ENCODE measurements at regions not wholly inside any gene's neighbourhood (a gene's known extent, or its start where the extent isn't known, plus 50 kb on each side); places are given as distances from the start of the nearest gene placed in this dataset.

DNA sequence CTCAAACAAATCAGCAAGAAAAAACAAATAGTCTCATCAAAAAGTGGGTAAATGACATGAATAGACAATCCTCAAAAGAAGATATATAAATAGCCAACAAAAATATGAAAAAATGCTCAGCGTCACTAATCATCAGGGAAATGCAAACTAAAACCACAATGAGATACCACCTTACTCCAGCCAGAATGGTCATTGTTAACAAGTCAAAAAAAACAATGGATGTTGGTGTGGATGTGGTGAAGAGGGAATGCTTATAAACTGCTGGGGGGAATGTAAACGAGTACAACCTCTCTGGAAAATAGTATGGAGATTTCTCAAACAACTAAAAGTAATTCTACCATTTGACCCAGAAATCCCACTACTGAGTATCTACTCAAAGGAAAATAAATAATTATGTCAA lies 239.2 kb upstream of the RFC3 start:
- DNase-seq (no peak), ATAC-seq (no peak)
- intact Hi-C loops (cut with micrococcal nuclease), result no loop called here

- DNase-seq (no peak), ATAC-seq (no peak)
- intact Hi-C loops (cut with micrococcal nuclease), result no loop called here
Observed at GRCh38 chr13:33582121-33582520, 235.8 kb upstream of the RFC3 start.

DNA sequence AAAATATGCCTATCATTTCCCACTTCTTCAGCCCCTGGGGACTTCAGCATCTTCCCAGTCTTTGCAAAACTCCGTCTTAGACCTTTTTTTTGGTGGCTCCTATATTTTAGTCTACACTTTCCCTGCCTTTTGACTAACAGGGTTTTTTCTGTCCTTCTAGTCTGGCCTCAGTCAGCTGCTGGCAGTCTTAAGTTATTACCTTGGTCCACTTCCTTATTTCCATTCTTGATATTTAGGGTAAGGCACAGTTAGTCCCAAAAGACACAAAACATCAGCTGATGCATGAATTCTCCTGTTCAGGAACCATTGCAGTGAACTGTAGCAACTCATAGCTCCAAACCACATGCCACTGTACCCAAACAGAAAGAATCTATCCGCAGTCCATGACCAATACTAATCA lies 234.6 kb upstream of the RFC3 start:
- intact Hi-C loops (cut with micrococcal nuclease), result no loop called here
- no peak for ATAC-seq
- no peak for DNase-seq

GRCh38 chr13:33590936-33591335 lies 227.0 kb upstream of the RFC3 start:
- intact Hi-C loops (cut with micrococcal nuclease), result no loop called here
- ATAC-seq (no peak), DNase-seq (no peak)

DNA sequence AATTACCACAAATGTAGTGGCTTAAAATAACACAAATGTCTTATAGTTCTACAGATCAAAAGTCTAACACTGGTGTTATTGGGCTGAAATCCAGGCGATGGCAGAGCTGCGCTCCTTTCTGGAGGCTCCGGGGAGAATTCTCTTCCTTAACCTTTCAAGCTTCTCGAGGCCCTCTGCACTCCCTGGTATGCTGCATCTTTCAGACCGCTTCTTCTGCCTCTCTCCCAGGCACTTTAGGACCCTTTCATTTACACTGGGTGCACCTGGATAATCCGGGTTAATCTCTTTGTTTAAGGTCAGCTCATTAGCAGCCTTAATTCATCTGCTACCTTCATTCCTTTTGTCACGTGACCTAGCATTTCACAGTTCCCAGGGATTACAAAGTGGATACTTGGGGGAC lies 211.3 kb upstream of the RFC3 start:
- DNase-seq, result no peak
- intact Hi-C loops (cut with micrococcal nuclease), result no loop called here

DNA sequence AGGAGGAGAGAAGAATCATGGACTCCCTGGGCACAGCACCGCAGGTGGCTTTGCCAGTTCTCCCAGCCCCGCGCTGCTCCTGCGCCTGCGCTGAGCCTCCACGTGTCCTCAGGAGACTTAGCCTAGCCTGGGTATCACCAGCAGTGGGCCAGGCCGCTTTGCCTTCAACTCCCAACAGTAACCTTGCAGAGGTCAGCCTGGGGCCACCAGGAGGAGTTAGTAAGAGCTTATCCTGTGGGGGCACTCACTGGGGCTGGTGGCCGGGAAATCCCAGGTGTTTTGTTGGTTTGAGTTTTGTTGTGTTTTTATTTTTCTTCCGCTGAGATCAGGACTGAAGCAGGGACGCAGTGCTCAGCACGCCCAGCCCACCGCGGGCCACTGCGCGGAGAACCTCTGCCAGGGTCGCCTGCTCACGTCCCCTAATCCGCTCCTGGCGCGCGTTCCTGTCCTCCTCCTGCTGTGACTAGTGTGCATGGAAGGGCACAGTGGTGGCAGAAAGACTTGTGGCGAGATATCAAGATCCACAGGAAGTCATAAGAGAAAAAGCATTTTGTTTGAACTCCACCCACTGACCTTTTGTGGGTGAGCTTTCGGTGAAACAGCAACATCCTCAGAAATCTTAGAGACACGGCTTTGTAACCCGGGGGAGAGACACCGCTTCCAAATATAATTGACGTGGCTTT lies 207.4 kb upstream of the RFC3 start:
- intact Hi-C loops (cut with micrococcal nuclease), result no loop called here

More for the DNA sequence above, 211.3 kb upstream of the RFC3 start:
- ATAC-seq, result no peak

GRCh38 chr13:33611121-33611805 lies 206.7 kb upstream of the RFC3 start:
- intact Hi-C loops (cut with micrococcal nuclease), result no loop called here
- DNase-seq, result peak; percentile 85
- peak; percentile 90 for ATAC-seq

More for the DNA sequence above, 207.4 kb upstream of the RFC3 start:
- peak; percentile 84 for DNase-seq
- ATAC-seq, result peak; percentile 83

GRCh38 chr13:33612641-33613638 lies 205.0 kb upstream of the RFC3 start:
- intact Hi-C loops (cut with micrococcal nuclease), result no loop called here
- DNase-seq (no peak), ATAC-seq (no peak)

DNA sequence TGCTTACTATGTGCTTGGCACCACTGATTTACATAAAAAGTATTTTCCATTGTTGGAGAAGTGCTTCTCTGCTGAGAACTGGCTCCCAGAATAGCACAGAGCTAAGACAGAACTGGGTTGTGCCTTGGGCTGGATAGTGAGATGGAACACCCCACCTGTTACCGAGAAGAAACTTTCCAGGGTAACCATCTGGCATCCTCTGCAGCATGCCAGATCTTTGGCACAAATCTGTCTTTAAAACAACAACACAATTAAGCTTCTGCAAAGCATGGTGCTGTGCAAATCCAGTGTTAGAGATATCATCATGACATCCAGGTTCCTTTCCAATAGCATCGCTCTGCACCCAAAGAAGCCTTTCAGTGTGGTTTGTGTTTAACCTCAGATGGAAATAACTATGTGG lies 202.5 kb upstream of the RFC3 start:
- ATAC-seq (peak; percentile 12), DNase-seq (no peak)
- intact Hi-C loops (cut with micrococcal nuclease), result no loop called here

DNA sequence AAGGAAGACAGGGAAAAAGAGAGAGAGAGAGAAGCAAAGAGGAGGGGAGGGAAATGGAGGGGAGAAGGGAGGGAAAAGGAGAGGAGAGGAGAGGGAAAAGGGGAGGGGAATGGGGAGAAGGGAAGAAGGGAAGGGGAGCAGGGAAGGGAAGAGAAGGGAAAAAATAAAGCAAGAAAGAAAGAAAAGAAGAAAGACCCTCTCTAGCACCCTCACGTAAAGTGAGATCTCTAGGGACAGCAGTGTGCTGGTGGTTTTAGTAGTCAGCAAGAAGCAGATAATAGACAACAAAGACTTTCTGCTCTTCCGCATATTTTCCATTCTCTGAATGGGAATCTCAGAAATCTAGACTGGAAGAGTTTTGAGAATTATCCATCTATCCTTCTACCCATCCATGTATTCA lies 201.8 kb upstream of the RFC3 start:
- intact Hi-C loops (cut with micrococcal nuclease), result no loop called here
- ATAC-seq (no peak), DNase-seq (no peak)

DNA sequence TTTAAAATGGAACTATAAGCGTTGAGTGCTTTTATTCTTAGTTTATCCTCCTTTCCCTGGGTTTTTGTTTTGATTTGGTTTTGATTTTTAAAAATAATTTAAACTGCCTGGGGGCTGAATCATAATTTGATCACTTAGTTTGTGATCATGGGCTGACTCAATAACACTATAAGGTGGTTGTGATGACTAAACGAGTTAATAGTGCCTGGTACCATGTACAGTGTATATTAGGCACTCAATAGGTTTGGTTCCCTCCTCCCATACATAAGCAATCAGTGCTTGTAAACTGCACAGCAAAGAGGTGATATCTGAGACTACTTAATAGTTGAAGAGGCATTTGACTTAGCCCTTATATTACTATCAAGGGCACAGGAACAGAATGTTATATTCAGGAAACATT lies 200.9 kb upstream of the RFC3 start:
- ATAC-seq (no peak), DNase-seq (no peak)
- intact Hi-C loops (cut with micrococcal nuclease), result no loop called here

GRCh38 chr13:33624253-33624652 lies 193.7 kb upstream of the RFC3 start:
- intact Hi-C loops (cut with micrococcal nuclease), result no loop called here
- DNase-seq (no peak), ATAC-seq (no peak)

GRCh38 chr13:33624740-33625139 lies 193.2 kb upstream of the RFC3 start:
- DNase-seq, result no peak
- intact Hi-C loops (cut with micrococcal nuclease), result no loop called here
- ATAC-seq, result no peak

GRCh38 chr13:33626407-33626806 lies 191.5 kb upstream of the RFC3 start:
- intact Hi-C loops (cut with micrococcal nuclease), result no loop called here
- ATAC-seq, result no peak
- DNase-seq, result no peak

DNA sequence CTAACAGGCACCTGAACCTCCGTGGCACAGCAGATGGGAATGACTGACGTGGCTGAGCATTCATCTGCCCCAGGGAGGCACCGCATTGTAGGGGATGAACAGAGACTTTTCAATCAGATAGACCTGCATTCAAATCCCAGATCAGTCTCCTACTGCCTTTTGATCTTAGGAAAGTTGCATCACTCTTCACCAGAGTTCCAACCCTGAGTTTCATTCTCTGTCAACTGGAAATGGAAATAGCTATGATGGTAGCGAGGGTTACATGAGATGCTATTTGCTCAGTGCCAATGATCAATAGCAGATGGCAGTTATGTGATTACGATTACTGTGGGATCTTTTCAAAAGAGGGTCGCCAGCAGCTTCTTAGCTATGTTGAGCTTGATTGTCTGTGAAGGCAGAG lies 189.3 kb upstream of the RFC3 start:
- intact Hi-C loops (cut with micrococcal nuclease), result no loop called here
- no peak for DNase-seq
- ATAC-seq, result no peak

- DNase-seq, result no peak
- intact Hi-C loops (cut with micrococcal nuclease), result no loop called here
- no peak for ATAC-seq
Observed at GRCh38 chr13:33629605-33630360, 188.2 kb upstream of the RFC3 start.

DNA sequence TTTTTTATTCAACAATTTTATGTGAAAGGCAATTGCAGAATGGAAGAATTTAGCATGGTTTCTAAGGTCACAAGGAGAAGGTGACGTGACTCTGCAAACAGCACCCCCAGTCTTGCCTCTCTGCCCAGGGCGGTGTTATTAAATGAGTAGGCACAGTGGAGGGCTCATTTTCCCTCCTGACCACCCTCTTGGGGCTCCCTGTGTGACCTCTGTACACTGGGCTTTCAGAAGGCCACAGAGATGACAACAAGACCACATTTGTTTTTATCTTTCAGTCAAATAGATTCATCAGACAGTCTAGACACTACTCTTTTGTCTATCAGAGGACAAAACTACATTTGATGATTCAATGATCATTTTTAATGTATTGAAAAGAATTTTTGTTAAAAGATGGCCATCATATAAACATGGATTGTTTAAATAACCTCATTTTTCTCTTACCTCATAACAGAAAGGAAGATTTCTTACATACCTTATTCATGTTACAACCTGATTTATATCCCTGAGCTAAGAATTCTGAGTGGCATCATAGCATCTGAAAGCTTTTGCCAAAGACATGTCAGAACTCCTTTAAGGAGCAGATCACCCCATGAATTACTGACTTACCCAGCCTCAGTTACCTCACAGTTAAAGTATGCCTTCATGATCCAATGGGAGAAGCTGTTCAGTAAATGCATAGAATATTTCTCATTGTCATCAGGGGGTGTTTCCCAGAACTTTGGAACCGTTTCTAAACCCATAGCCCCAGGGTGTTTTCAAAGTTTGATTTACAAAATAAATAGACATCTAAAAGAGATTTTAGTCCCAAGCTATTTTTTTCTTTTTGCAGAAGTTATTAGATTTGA lies 184.0 kb upstream of the RFC3 start:
- DNase-seq, result no peak
- intact Hi-C loops (cut with micrococcal nuclease), result no loop called here
- no peak for ATAC-seq

DNA sequence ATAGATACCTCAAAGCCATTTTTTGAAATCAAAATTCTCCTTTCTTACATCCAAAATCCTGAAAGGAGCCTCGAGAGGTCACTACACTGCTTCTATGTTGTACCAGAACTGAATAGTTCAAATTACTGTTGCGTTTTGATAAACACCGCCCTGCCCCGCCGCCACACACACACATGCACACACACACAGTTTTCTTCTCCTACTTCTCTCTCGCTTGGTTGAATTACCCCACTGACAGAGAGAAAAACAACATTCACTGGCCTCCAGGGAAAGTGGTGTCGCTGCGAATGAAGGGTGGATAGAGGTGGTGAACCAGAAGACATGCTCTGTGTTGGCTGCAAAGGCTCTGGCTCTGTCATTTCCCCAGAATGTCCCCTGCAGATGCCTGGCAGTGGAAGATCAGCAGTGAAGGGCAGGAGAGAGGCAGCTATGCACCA lies 183.4 kb upstream of the RFC3 start:
- DNase-seq (no peak), ATAC-seq (peak; percentile 68)
- intact Hi-C loops (cut with micrococcal nuclease), result no loop called here
